Panc1 (cell line): ENCODE measurements at regions not wholly inside any gene's neighbourhood (a gene's known extent, or its start where the extent isn't known, plus 50 kb on each side); places are given as distances from the start of the nearest gene placed in this dataset.

Experiments used
- ATAC-seq: fragments of 200-7000 bp; cut with Tn5 transposase; 2 replicates; pipeline ENCODE4 v1.9.1; 2020; ENCODE audit warnings: mild to moderate bottlenecking, moderate library complexity
- BruUV-seq: library from RNA; stranded (reverse); fragments of 400-500 nt; replicated peaks from 2 replicates; lab custom pipeline; 2021; lab: Mats Ljungman, UMichigan
- CTCF ChIA-PET: fragments of 300-600 bp; sonication (Branson Sonifier 250); formaldehyde crosslinking; loops from one replicate; lab custom pipeline; 2022; ENCODE audit warnings: antibody characterized with exemption; lab: Charles Lee
- POLR2A ChIA-PET: fragments of 300-600 bp; sonication (Branson Sonifier 250); formaldehyde crosslinking; loops from one replicate; lab custom pipeline; 2022; ENCODE audit warnings: antibody characterized with exemption; lab: Charles Lee
- DNase-seq: peaks from one replicate; pipeline ENCODE4 v3.0.0-alpha.2; 2010; ENCODE audit warnings: low read depth, low spot score
- H3K27ac ChIP-seq: 2 replicates; pipeline ENCODE4 v1.5.1; 2011; ENCODE audit warnings: mild to moderate bottlenecking, low read length, inconsistent platforms
- H3K27me3 ChIP-seq: fragments of 200-500 bp; sonication (Bioruptor generic); 2 replicates; pipeline ENCODE4 v1.6.0; 2014; ENCODE audit warnings: low read length, inconsistent platforms; ENCODE audit not compliant: control insufficient read depth, insufficient read depth
- H3K36me3 ChIP-seq: fragments of 200-500 bp; sonication (Bioruptor generic); 2 replicates; pipeline ENCODE4 v1.5.1; 2014; ENCODE audit warnings: inconsistent platforms, mild to moderate bottlenecking, low read length, moderate library complexity; ENCODE audit not compliant: control insufficient read depth, insufficient read depth
- H3K4me1 ChIP-seq: 2 replicates; pipeline ENCODE4 v1.5.1; 2011; ENCODE audit warnings: inconsistent platforms, mild to moderate bottlenecking, low read length, moderate library complexity; ENCODE audit not compliant: control insufficient read depth, insufficient read depth
- H3K4me3 ChIP-seq, 2 experiments: 2 replicates each; pipeline ENCODE4 v1.5.1; 2011 to 2012; ENCODE audit warnings: low read depth in 2 of 2, low read length in 2 of 2, mild to moderate bottlenecking in 2 of 2, inconsistent platforms in 1 of 2, moderate library complexity in 1 of 2
- H3K9me3 ChIP-seq: fragments of 200-500 bp; sonication (Bioruptor generic); 2 replicates; pipeline ENCODE4 v1.5.1; 2014; ENCODE audit warnings: low read depth, mild to moderate bottlenecking, inconsistent platforms, low read length, moderate library complexity; ENCODE audit not compliant: control insufficient read depth, insufficient read depth
- POLR2AphosphoS5 ChIP-seq: IDR thresholded peaks from 2 replicates; pipeline ENCODE4 v1.6.1; 2012; ENCODE audit warnings: mild to moderate bottlenecking, low read depth, low read length, moderate library complexity
- SIN3A ChIP-seq: IDR thresholded peaks from 2 replicates; pipeline ENCODE4 v1.6.1; 2012; ENCODE audit warnings: low read depth, mild to moderate bottlenecking, low read length, moderate library complexity, borderline replicate concordance; ENCODE audit not compliant: insufficient read depth
- TCF7L2 ChIP-seq: IDR thresholded peaks from 2 replicates; pipeline ENCODE4 v1.6.1; 2011; ENCODE audit warnings: mild to moderate bottlenecking, low read depth, low read length, inconsistent platforms
- in situ Hi-C: cut with HindIII; loops from 2 replicates; pipeline ENCODE4 v1.10.0; 2016; ENCODE audit warnings: low sequenced_read_pairs, low pct_unique_long_range_greater_than_20kb
- intact Hi-C: fragments of 100-400 bp; cut with micrococcal nuclease; formaldehyde crosslinking; loops from one replicate; pipeline ENCODE4 v1.10.0; 2022; ENCODE audit not compliant: unreplicated experiment
- TF ChIP-seq, protein P1 (sequence below), 2 experiments: IDR thresholded peaks; 2 replicates each; pipeline ENCODE4 v1.6.1; 2011 to 2012; ENCODE audit warnings: low read depth in 2 of 2, control low read depth in 1 of 2, low read length in 1 of 2, mild to moderate bottlenecking in 1 of 2, moderate library complexity in 1 of 2; ENCODE audit not compliant: insufficient read depth in 1 of 2
- TF ChIP-seq, protein P2 (sequence below): fragments of 450-650 bp; IDR thresholded peaks from 2 replicates; pipeline ENCODE4 v1.5.1; 2017; ENCODE audit warnings: mild to moderate bottlenecking

DNA sequence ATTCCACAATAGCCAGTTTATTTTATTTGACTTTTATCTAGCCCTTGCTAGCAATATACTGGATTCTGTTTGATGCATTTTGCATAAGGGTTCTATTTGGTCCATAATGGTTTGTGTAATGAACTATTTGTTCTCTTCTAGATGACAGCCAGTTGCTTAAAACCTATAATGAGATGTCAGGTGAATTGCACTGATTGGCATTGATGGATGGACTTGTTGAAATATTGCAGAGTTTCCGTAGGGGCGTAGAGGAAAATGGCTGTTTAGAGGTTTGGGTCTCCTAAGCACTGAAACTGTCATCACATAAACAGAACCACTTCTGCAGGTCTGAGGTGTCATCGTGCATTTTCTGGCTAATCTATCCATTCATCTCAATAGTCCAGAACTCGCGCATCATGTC is 124.9 kb upstream of the HDAC9 start:
- in situ Hi-C loops = loop anchor here (25.0 kb wide), 1 partner anchor 1292 kb away; no protein-coding TSS in a partner anchor
- no peaks in the 10 kb centered on the region for H3K9me3 ChIP-seq
- no TSS peak for BruUV-seq

DNA sequence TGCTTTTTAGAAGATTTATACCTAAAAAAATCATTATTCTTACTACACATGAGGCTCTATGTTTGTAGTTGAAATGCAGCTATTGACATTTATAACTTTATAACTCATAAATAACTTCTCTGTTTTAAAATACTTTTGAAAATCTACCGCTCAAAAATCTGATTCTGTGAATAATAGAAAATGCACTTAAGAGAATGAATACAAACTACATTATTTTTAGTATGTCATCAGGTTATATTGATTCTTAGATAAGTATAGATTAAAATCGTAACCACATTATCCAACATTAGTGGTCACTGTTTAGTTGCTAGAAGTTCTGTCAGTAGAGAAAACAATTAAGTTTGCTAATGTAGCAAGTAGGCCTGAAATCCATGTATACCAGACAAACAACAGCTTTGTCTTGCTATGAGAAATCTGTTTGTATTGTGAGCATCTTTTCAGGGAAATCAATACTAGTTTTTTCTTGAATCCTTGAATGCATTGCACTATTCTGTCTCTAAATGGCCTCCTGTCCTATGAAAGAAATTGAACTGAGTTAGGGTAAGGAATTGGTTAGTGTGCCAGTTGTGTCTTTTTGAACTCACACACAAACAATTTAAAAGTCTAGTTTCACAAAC is 116.5 kb upstream of the HDAC9 start:
- CTCF ChIA-PET = no interaction called here

More for the DNA sequence above, 124.9 kb upstream of the HDAC9 start:
- ATAC-seq (no peak), DNase-seq (no peak)
- Histone ChIP-seq H3K36me3 (no peaks in the 10 kb centered on the region), H3K27ac (no peak overlapping the region), H3K27me3 (no peaks in the 10 kb centered on the region), H3K4me1 (no peaks in the 10 kb centered on the region), H3K4me3 (no peak overlapping the region)
- intact Hi-C loops = no loop called here
- no peak for TF ChIP-seq SIN3A
- POLR2A ChIA-PET = no interaction called here
- CTCF ChIA-PET = no interaction called here

More for the DNA sequence above, 116.5 kb upstream of the HDAC9 start:
- Histone ChIP-seq H3K36me3 (no peaks in the 10 kb centered on the region), H3K27me3 (no peaks in the 10 kb centered on the region), H3K4me1 (no peaks in the 10 kb centered on the region), H3K27ac (no peak overlapping the region), H3K4me3 (no peak overlapping the region), H3K9me3 (no peaks in the 10 kb centered on the region)
- BruUV-seq = no TSS peak
- intact Hi-C loops = no loop called here
- DNase-seq (no peak), ATAC-seq (no peak)
- TF ChIP-seq, protein P1, sequence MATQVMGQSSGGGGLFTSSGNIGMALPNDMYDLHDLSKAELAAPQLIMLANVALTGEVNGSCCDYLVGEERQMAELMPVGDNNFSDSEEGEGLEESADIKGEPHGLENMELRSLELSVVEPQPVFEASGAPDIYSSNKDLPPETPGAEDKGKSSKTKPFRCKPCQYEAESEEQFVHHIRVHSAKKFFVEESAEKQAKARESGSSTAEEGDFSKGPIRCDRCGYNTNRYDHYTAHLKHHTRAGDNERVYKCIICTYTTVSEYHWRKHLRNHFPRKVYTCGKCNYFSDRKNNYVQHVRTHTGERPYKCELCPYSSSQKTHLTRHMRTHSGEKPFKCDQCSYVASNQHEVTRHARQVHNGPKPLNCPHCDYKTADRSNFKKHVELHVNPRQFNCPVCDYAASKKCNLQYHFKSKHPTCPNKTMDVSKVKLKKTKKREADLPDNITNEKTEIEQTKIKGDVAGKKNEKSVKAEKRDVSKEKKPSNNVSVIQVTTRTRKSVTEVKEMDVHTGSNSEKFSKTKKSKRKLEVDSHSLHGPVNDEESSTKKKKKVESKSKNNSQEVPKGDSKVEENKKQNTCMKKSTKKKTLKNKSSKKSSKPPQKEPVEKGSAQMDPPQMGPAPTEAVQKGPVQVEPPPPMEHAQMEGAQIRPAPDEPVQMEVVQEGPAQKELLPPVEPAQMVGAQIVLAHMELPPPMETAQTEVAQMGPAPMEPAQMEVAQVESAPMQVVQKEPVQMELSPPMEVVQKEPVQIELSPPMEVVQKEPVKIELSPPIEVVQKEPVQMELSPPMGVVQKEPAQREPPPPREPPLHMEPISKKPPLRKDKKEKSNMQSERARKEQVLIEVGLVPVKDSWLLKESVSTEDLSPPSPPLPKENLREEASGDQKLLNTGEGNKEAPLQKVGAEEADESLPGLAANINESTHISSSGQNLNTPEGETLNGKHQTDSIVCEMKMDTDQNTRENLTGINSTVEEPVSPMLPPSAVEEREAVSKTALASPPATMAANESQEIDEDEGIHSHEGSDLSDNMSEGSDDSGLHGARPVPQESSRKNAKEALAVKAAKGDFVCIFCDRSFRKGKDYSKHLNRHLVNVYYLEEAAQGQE (IDR thresholded peaks at IDR 0.05; ENCODE audit: insufficient read depth in 1 of 2, low read depth in 2 of 2, low read length in 1 of 2) = no peak
- TF ChIP-seq POLR2AphosphoS5 = no peak
- TF ChIP-seq, protein P2, sequence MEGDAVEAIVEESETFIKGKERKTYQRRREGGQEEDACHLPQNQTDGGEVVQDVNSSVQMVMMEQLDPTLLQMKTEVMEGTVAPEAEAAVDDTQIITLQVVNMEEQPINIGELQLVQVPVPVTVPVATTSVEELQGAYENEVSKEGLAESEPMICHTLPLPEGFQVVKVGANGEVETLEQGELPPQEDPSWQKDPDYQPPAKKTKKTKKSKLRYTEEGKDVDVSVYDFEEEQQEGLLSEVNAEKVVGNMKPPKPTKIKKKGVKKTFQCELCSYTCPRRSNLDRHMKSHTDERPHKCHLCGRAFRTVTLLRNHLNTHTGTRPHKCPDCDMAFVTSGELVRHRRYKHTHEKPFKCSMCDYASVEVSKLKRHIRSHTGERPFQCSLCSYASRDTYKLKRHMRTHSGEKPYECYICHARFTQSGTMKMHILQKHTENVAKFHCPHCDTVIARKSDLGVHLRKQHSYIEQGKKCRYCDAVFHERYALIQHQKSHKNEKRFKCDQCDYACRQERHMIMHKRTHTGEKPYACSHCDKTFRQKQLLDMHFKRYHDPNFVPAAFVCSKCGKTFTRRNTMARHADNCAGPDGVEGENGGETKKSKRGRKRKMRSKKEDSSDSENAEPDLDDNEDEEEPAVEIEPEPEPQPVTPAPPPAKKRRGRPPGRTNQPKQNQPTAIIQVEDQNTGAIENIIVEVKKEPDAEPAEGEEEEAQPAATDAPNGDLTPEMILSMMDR = no peak
- no peak for TF ChIP-seq TCF7L2
- no peak for TF ChIP-seq SIN3A
- POLR2A ChIA-PET = no interaction called here
- in situ Hi-C loops = no loop called here
